A673 (cell line): ENCODE measurements at regions not wholly inside any gene's neighbourhood (a gene's known extent, or its start where the extent isn't known, plus 50 kb on each side); places are given as distances from the start of the nearest gene placed in this dataset.

Experiments
- BruUV-seq: library from RNA; stranded (reverse); fragments of 400-500 nt; replicated peaks from 2 replicates; lab custom pipeline; 2021; lab: Mats Ljungman, UMichigan
- CTCF ChIA-PET: fragments of 300-600 bp; sonication (Branson Sonifier 250); formaldehyde crosslinking; loops from one replicate; lab custom pipeline; 2022; ENCODE audit warnings: antibody characterized with exemption; lab: Charles Lee
- POLR2A ChIA-PET: fragments of 300-600 bp; sonication (Branson Sonifier 250); formaldehyde crosslinking; loops from one replicate; lab custom pipeline; 2022; ENCODE audit warnings: antibody characterized with exemption; ENCODE audit not compliant: low non-redundant PET; lab: Charles Lee
- DNase-seq: peaks from one replicate; pipeline ENCODE4 v3.0.0-alpha.2; 2015; ENCODE audit warnings: low spot score
- H3K27ac ChIP-seq: fragments of 200-600 bp; sonication (generic); 2 replicates; pipeline ENCODE4 v1.5.1; 2016; ENCODE audit warnings: mixed run types, low read depth, mild to moderate bottlenecking, mixed read lengths, antibody characterized with exemption, low read length; ENCODE audit not compliant: poor library complexity, severe bottlenecking
- H3K27me3 ChIP-seq: fragments of 200-600 bp; sonication (generic); replicated peaks from 2 replicates; pipeline ENCODE4 v1.6.1; 2017; ENCODE audit warnings: mixed run types, low read depth, mild to moderate bottlenecking, mixed read lengths, antibody characterized with exemption, low read length; ENCODE audit not compliant: insufficient read depth, poor library complexity
- H3K36me3 ChIP-seq: fragments of 200-600 bp; sonication (generic); 2 replicates; pipeline ENCODE4 v1.6.1; 2016; ENCODE audit warnings: mixed run types, mild to moderate bottlenecking, mixed read lengths, antibody characterized with exemption, low read length; ENCODE audit not compliant: insufficient read depth, poor library complexity, severe bottlenecking
- H3K4me1 ChIP-seq: fragments of 200-600 bp; sonication (generic); 2 replicates; pipeline ENCODE4 v1.6.1; 2017; ENCODE audit warnings: mixed run types, mild to moderate bottlenecking, mixed read lengths, antibody characterized with exemption, low read length; ENCODE audit not compliant: insufficient read depth, poor library complexity, severe bottlenecking
- H3K4me3 ChIP-seq: fragments of 200-600 bp; sonication (generic); 2 replicates; pipeline ENCODE4 v1.5.1; 2016; ENCODE audit warnings: low read depth, mixed run types, mild to moderate bottlenecking, mixed read lengths, low read length; ENCODE audit not compliant: poor library complexity, severe bottlenecking
- H3K9me3 ChIP-seq: fragments of 200-600 bp; sonication (generic); 2 replicates; pipeline ENCODE4 v1.6.1; 2016; ENCODE audit warnings: mixed run types, low read depth, mild to moderate bottlenecking, mixed read lengths, antibody characterized with exemption, low read length; ENCODE audit not compliant: poor library complexity, severe bottlenecking
- EZH2 ChIP-seq: fragments of 200-600 bp; sonication (generic); IDR thresholded peaks from 2 replicates; pipeline ENCODE4 v1.6.1; 2017; ENCODE audit warnings: borderline replicate concordance, low read depth, mild to moderate bottlenecking, mixed read lengths, antibody characterized with exemption, low read length; ENCODE audit not compliant: poor library complexity, severe bottlenecking
- intact Hi-C: fragments of 100-400 bp; cut with micrococcal nuclease; formaldehyde crosslinking; loops from one replicate; pipeline ENCODE4 v1.10.0; 2022; ENCODE audit not compliant: unreplicated experiment
- TF ChIP-seq, protein P1 (sequence below): fragments of 300-800, 200-600 bp; sonication (generic); conservative IDR thresholded peaks from 2 replicates; pipeline ENCODE4 v1.5.1; 2017; ENCODE audit warnings: low read depth, mild to moderate bottlenecking, antibody characterized with exemption, low read length, moderate library complexity, mixed read lengths

- no peaks in the 10 kb centered on the region for H3K36me3 ChIP-seq
- intact Hi-C loops, result no loop called here
- CTCF ChIA-PET, result no interaction called here
- BruUV-seq, result no TSS peak
- no peaks in the 10 kb centered on the region for H3K4me1 ChIP-seq
- peaks cover 8% of the 10 kb centered on the region for H3K9me3 ChIP-seq
- POLR2A ChIA-PET, result no interaction called here
- H3K4me3 ChIP-seq, result no peak overlapping the region
- no peak for DNase-seq
- no peak overlapping the region for H3K27ac ChIP-seq
- no peak for TF ChIP-seq EZH2
- TF ChIP-seq, protein P1, sequence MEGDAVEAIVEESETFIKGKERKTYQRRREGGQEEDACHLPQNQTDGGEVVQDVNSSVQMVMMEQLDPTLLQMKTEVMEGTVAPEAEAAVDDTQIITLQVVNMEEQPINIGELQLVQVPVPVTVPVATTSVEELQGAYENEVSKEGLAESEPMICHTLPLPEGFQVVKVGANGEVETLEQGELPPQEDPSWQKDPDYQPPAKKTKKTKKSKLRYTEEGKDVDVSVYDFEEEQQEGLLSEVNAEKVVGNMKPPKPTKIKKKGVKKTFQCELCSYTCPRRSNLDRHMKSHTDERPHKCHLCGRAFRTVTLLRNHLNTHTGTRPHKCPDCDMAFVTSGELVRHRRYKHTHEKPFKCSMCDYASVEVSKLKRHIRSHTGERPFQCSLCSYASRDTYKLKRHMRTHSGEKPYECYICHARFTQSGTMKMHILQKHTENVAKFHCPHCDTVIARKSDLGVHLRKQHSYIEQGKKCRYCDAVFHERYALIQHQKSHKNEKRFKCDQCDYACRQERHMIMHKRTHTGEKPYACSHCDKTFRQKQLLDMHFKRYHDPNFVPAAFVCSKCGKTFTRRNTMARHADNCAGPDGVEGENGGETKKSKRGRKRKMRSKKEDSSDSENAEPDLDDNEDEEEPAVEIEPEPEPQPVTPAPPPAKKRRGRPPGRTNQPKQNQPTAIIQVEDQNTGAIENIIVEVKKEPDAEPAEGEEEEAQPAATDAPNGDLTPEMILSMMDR, result no peak
- H3K27me3 ChIP-seq, result no peaks in the 10 kb centered on the region
Observed at GRCh38 chr12:97983796-97984195, 521.2 kb downstream of the RMST start.

DNA sequence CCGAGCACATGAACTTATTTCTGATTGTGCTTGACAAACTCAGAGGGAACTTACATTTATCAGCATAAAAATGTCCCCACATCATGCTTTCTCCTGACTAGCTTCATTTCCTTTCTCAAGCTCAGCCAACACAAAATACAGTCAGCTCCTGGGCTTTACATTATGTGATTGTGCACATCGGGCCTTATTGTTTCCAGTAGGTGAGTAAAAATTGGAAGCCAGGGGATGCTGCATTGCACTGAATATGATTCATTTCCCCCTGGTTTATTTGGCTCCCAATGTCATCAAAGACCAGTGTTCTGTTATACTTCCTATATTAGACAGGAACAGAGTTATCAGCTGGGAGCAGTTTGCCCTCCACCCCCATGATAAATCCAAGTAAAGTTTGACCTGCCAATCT, 521.8 kb downstream of the RMST start:
- CTCF ChIA-PET, result no interaction called here
- Histone ChIP-seq H3K9me3 (peaks cover 8% of the 10 kb centered on the region), H3K27me3 (no peaks in the 10 kb centered on the region), H3K4me1 (no peaks in the 10 kb centered on the region), H3K27ac (no peak overlapping the region), H3K36me3 (no peaks in the 10 kb centered on the region), H3K4me3 (no peak overlapping the region)
- TF ChIP-seq, protein P1, result no peak
- TF ChIP-seq EZH2, result no peak
- no peak for DNase-seq
- POLR2A ChIA-PET, result no interaction called here
- intact Hi-C loops, result no loop called here
- no TSS peak for BruUV-seq

GRCh38 chr12:97984974-97985580, 522.5 kb downstream of the RMST start:
- no TSS peak for BruUV-seq
- intact Hi-C loops, result no loop called here
- POLR2A ChIA-PET, result no interaction called here

More at GRCh38 chr12:97984974-97985580, 522.5 kb downstream of the RMST start:
- TF ChIP-seq, protein P1, result no peak
- no peak for TF ChIP-seq EZH2
- Histone ChIP-seq H3K36me3 (no peaks in the 10 kb centered on the region), H3K27me3 (no peaks in the 10 kb centered on the region), H3K27ac (no peak overlapping the region), H3K4me1 (no peaks in the 10 kb centered on the region), H3K4me3 (no peak overlapping the region), H3K9me3 (peaks cover 8% of the 10 kb centered on the region)
- no peak for DNase-seq
- CTCF ChIA-PET, result no interaction called here
